Liver (tissue), 8 donors: ENCODE measurements at regions not wholly inside any gene's neighbourhood (a gene's known extent, or its start where the extent isn't known, plus 50 kb on each side); places are given as distances from the start of the nearest gene placed in this dataset.

Experiments
- DNase-seq: peaks from one replicate; pipeline ENCODE4 v3.0.0-alpha.2; 2017; ENCODE audit warnings: low spot score
- H3K27ac ChIP-seq, 2 donors: one replicate each; pipeline ENCODE4 v1.7.0; 2013; ENCODE audit warnings: inconsistent platforms in 2 of 2, low read length in 2 of 2, control low read depth in 1 of 2, low read depth in 1 of 2, mild to moderate bottlenecking in 1 of 2
- H3K27me3 ChIP-seq, 4 donors: one replicate each; pipeline versions ENCODE4 v1.6.1 to v1.7.0; 2013; ENCODE audit warnings: low read length in 3 of 4, inconsistent platforms in 1 of 4, mild to moderate bottlenecking in 1 of 4, moderate library complexity in 1 of 4; ENCODE audit not compliant: control insufficient read depth in 4 of 4, insufficient read depth in 4 of 4
- H3K36me3 ChIP-seq, 4 donors: one replicate each; pipeline versions ENCODE4 v1.6.1 to v1.7.0; 2013; ENCODE audit warnings: low read length in 3 of 4, mild to moderate bottlenecking in 3 of 4, low read depth in 1 of 4, moderate library complexity in 1 of 4; ENCODE audit not compliant: control insufficient read depth in 4 of 4, insufficient read depth in 3 of 4
- H3K4me1 ChIP-seq, 4 donors: one replicate each; pipeline versions ENCODE4 v1.6.1 to v1.7.0; 2013; ENCODE audit warnings: low read length in 3 of 4, mild to moderate bottlenecking in 3 of 4, moderate library complexity in 1 of 4; ENCODE audit not compliant: control insufficient read depth in 4 of 4, insufficient read depth in 4 of 4
- H3K4me3 ChIP-seq, 3 donors: one replicate each; pipeline versions ENCODE4 v1.6.1 to v1.7.0; 2013; ENCODE audit warnings: low read length in 3 of 3, control low read depth in 1 of 3, low read depth in 1 of 3, mild to moderate bottlenecking in 1 of 3
- H3K9ac ChIP-seq, 2 donors: one replicate each; pipeline ENCODE4 v1.7.0; 2013; ENCODE audit warnings: low read length in 2 of 2, mild to moderate bottlenecking in 2 of 2, moderate library complexity in 2 of 2, control low read depth in 1 of 2, low read depth in 1 of 2
- H3K9me3 ChIP-seq, 4 donors: one replicate each; pipeline versions ENCODE4 v1.6.1 to v1.7.0; 2013; ENCODE audit warnings: low read length in 3 of 4; ENCODE audit not compliant: control insufficient read depth in 4 of 4
- EGR1 ChIP-seq, 2 donors: IDR thresholded peaks; 2 replicates each; pipeline ENCODE4 v1.6.1; 2016 to 2018; ENCODE audit warnings: antibody characterized with exemption in 2 of 2, low read depth in 2 of 2
- FOXA1 ChIP-seq: IDR thresholded peaks from 2 replicates; pipeline ENCODE4 v1.6.1; 2016; ENCODE audit warnings: antibody characterized with exemption
- FOXA2 ChIP-seq: IDR thresholded peaks from 2 replicates; pipeline ENCODE4 v1.6.1; 2016; ENCODE audit warnings: antibody characterized with exemption
- GABPA ChIP-seq, 2 donors: IDR thresholded peaks in 1 of 2; conservative IDR thresholded peaks in 1 of 2; 2 replicates each; pipeline ENCODE4 v1.6.1; 2016; ENCODE audit warnings: antibody characterized with exemption in 2 of 2, mild to moderate bottlenecking in 1 of 2, moderate library complexity in 1 of 2
- HNF4A ChIP-seq, 2 donors: conservative IDR thresholded peaks; 2 replicates each; pipeline ENCODE4 v1.6.1; 2016; ENCODE audit warnings: antibody characterized with exemption in 2 of 2, mild to moderate bottlenecking in 2 of 2
- JUND ChIP-seq, 2 donors: IDR thresholded peaks; 2 replicates each; pipeline ENCODE4 v1.6.1; 2016; ENCODE audit warnings: antibody characterized with exemption in 2 of 2
- RAD21 ChIP-seq, 2 donors: IDR thresholded peaks; 2 replicates each; pipeline ENCODE4 v1.6.1; 2016; ENCODE audit warnings: antibody characterized with exemption in 2 of 2, mild to moderate bottlenecking in 2 of 2
- SP1 ChIP-seq: IDR thresholded peaks from 2 replicates; pipeline ENCODE4 v1.6.1; 2018; ENCODE audit warnings: antibody characterized with exemption, mild to moderate bottlenecking
- TAF1 ChIP-seq: conservative IDR thresholded peaks from 2 replicates; pipeline ENCODE4 v1.6.1; 2016; ENCODE audit warnings: antibody characterized with exemption, mild to moderate bottlenecking
- WGBS: extraction: QIAGEN DNeasy Blood & Tissue Kit; methylation state at CpG from one replicate; pipeline ENCODE4 v1.1.7; 2013; 5-methylcytosine and 5-hydroxymethylcytosine counted together
- TF ChIP-seq, protein P1 (sequence below): IDR thresholded peaks from 2 replicates; pipeline ENCODE4 v1.6.1; 2016; ENCODE audit warnings: antibody characterized with exemption
- TF ChIP-seq, protein P2 (sequence below): IDR thresholded peaks from 2 replicates; pipeline ENCODE4 v1.6.1; 2016; ENCODE audit warnings: antibody characterized with exemption, mild to moderate bottlenecking
- TF ChIP-seq, protein P3 (sequence below): fragments of 150-350 bp; IDR thresholded peaks from 2 replicates; pipeline ENCODE4 v1.5.1; 2017; ENCODE audit warnings: improper control_type of control experiment, low read depth, low read length; ENCODE audit not compliant: missing input control
- TF ChIP-seq, protein P4 (sequence below): IDR thresholded peaks from 2 replicates; pipeline ENCODE4 v1.6.1; 2016; ENCODE audit warnings: antibody characterized with exemption
- TF ChIP-seq, protein P5 (sequence below): IDR thresholded peaks from 2 replicates; pipeline ENCODE4 v1.6.1; 2016; ENCODE audit warnings: antibody characterized with exemption
- donor health status: healthy.
- donor health status: healthy.
- donor health status: healthy.
- donor health status: healthy.
- donor health status: healthy.

DNA sequence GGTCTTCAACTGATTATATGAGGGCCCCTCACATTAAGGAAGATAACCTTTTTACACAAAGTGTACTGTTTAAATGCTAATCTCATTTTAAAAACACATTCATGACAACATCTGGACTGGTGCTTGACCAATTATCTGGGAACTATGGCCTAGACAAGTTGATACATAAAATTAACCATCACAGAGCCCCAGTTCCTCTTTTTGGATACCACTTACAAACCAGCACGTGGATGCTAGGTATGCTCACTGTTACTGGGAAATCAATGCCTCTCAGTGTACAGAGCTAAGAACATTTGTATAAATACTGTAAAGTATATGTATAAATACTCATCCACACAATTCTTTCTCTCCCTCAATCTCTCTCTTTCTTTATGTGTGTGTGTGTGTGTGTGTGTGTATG is 1217.8 kb upstream of the LRRTM3 start:
- DNase-seq: no peak
- no peak overlapping the region for H3K27ac ChIP-seq
- H3K4me3 ChIP-seq: no peak overlapping the region
- H3K27me3 ChIP-seq: no peaks in the 10 kb centered on the region
- H3K4me1 ChIP-seq: no peaks in the 10 kb centered on the region
- H3K36me3 ChIP-seq: no peaks in the 10 kb centered on the region
- no peak overlapping the region for H3K9ac ChIP-seq
- 37% methylated on average over 1 of the region's 1 CpG for WGBS
- TF ChIP-seq RAD21 (IDR thresholded peaks at IDR 0.05): no peak
- no peak for TF ChIP-seq FOXA2
- TF ChIP-seq, protein P1, sequence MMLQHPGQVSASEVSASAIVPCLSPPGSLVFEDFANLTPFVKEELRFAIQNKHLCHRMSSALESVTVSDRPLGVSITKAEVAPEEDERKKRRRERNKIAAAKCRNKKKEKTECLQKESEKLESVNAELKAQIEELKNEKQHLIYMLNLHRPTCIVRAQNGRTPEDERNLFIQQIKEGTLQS: no peak
- TF ChIP-seq TAF1: no peak
- TF ChIP-seq GABPA (IDR thresholded peaks at IDR 0.05 in 1 of 2, conservative IDR thresholded peaks at IDR 0.05 in 1 of 2): no peak
- TF ChIP-seq, protein P2, sequence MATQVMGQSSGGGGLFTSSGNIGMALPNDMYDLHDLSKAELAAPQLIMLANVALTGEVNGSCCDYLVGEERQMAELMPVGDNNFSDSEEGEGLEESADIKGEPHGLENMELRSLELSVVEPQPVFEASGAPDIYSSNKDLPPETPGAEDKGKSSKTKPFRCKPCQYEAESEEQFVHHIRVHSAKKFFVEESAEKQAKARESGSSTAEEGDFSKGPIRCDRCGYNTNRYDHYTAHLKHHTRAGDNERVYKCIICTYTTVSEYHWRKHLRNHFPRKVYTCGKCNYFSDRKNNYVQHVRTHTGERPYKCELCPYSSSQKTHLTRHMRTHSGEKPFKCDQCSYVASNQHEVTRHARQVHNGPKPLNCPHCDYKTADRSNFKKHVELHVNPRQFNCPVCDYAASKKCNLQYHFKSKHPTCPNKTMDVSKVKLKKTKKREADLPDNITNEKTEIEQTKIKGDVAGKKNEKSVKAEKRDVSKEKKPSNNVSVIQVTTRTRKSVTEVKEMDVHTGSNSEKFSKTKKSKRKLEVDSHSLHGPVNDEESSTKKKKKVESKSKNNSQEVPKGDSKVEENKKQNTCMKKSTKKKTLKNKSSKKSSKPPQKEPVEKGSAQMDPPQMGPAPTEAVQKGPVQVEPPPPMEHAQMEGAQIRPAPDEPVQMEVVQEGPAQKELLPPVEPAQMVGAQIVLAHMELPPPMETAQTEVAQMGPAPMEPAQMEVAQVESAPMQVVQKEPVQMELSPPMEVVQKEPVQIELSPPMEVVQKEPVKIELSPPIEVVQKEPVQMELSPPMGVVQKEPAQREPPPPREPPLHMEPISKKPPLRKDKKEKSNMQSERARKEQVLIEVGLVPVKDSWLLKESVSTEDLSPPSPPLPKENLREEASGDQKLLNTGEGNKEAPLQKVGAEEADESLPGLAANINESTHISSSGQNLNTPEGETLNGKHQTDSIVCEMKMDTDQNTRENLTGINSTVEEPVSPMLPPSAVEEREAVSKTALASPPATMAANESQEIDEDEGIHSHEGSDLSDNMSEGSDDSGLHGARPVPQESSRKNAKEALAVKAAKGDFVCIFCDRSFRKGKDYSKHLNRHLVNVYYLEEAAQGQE: no peak
- no peak for TF ChIP-seq SP1
- no peak for TF ChIP-seq FOXA1
- TF ChIP-seq, protein P3, sequence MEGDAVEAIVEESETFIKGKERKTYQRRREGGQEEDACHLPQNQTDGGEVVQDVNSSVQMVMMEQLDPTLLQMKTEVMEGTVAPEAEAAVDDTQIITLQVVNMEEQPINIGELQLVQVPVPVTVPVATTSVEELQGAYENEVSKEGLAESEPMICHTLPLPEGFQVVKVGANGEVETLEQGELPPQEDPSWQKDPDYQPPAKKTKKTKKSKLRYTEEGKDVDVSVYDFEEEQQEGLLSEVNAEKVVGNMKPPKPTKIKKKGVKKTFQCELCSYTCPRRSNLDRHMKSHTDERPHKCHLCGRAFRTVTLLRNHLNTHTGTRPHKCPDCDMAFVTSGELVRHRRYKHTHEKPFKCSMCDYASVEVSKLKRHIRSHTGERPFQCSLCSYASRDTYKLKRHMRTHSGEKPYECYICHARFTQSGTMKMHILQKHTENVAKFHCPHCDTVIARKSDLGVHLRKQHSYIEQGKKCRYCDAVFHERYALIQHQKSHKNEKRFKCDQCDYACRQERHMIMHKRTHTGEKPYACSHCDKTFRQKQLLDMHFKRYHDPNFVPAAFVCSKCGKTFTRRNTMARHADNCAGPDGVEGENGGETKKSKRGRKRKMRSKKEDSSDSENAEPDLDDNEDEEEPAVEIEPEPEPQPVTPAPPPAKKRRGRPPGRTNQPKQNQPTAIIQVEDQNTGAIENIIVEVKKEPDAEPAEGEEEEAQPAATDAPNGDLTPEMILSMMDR: no peak
- H3K9me3 ChIP-seq: no peaks in the 10 kb centered on the region

DNA sequence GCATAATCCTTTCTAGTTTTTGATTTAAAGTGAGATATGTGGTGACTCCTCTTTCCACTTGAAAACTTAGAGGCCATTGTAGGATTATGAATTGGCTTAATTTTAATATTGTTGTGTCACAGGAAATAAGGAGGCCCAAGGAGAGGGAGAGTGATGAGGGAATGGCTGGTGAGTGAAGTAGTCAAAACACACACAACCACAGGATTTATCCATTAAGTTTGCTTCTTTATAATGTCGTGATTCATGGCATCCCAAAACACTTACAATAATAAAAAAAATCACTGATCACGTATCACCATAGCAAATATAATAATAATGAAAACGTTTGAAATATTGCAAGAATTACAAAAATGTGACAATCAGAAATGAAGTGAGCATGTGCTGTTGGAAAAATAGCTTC is 1215.5 kb upstream of the LRRTM3 start:
- no peak for TF ChIP-seq TAF1
- TF ChIP-seq, protein P4, sequence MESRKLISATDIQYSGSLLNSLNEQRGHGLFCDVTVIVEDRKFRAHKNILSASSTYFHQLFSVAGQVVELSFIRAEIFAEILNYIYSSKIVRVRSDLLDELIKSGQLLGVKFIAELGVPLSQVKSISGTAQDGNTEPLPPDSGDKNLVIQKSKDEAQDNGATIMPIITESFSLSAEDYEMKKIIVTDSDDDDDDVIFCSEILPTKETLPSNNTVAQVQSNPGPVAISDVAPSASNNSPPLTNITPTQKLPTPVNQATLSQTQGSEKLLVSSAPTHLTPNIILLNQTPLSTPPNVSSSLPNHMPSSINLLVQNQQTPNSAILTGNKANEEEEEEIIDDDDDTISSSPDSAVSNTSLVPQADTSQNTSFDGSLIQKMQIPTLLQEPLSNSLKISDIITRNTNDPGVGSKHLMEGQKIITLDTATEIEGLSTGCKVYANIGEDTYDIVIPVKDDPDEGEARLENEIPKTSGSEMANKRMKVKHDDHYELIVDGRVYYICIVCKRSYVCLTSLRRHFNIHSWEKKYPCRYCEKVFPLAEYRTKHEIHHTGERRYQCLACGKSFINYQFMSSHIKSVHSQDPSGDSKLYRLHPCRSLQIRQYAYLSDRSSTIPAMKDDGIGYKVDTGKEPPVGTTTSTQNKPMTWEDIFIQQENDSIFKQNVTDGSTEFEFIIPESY: no peak
- TF ChIP-seq, protein P1: no peak
- TF ChIP-seq HNF4A (conservative IDR thresholded peaks at IDR 0.05): no peak
- no peak for TF ChIP-seq SP1
- TF ChIP-seq RAD21 (IDR thresholded peaks at IDR 0.05): no peak
- TF ChIP-seq EGR1 (IDR thresholded peaks at IDR 0.05; ENCODE audit: low read depth in 2 of 2): no peak
- TF ChIP-seq, protein P5, sequence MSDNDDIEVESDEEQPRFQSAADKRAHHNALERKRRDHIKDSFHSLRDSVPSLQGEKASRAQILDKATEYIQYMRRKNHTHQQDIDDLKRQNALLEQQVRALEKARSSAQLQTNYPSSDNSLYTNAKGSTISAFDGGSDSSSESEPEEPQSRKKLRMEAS: no peak
- no peak for TF ChIP-seq FOXA1
- no peak for TF ChIP-seq JUND (IDR thresholded peaks at IDR 0.05)
- TF ChIP-seq, protein P2: no peak
- 91% methylated on average over 3 of the region's 3 CpGs for WGBS
- Histone ChIP-seq H3K36me3 (no peaks in the 10 kb centered on the region), H3K27me3 (no peaks in the 10 kb centered on the region), H3K9me3 (no peaks in the 10 kb centered on the region), H3K4me3 (no peak overlapping the region), H3K9ac (no peak overlapping the region), H3K27ac (no peak overlapping the region), H3K4me1 (no peaks in the 10 kb centered on the region)
- DNase-seq: no peak
